ENCODE measurements at regions not wholly inside any gene's neighbourhood (a gene's known extent, or its start where the extent isn't known, plus 50 kb on each side); places are given as distances from the start of the nearest gene placed in this dataset.

GRCh38 chr14:101464310-101464983 lies 96.8 kb upstream of the DIO3 start:
- Histone ChIP-seq H3K4me1 (ENCODE audit: insufficient read depth, low read length) (peaks cover 15% of the 10 kb centered on the region), H3K27ac (ENCODE audit: extremely low read length, insufficient read depth, low read length) (no peak overlapping the region), H3K27me3 (ENCODE audit: control insufficient read depth in 1 of 2, insufficient read depth in 2 of 2, low read length in 2 of 2) (peaks cover 5 to 54% of the 10 kb centered on the region in 2 experiments; a peak in 4 of 5 replicates), H3K79me2 (ENCODE audit: insufficient read depth, low read length) (no peaks in the 10 kb centered on the region), H4K20me1 (ENCODE audit: insufficient read depth, low read length) (no peaks in the 10 kb centered on the region), H3K4me3 (replicated peaks in 1 of 3; ENCODE audit: insufficient read depth in 1 of 3, low read depth in 2 of 3, low read length in 3 of 3) (no peak overlapping the region), H2AFZ (ENCODE audit: low read length) (no peak overlapping the region), H3K36me3 (replicated peaks in 1 of 2; ENCODE audit: control insufficient read depth in 1 of 2, insufficient read depth in 2 of 2, low read length in 2 of 2) (no peaks in the 10 kb centered on the region), H3K4me2 (ENCODE audit: low read depth, low read length) (no peak overlapping the region), H3K9ac (ENCODE audit: insufficient read depth, low read depth, low read length) (no peak overlapping the region), H3K9me3 (ENCODE audit: low read length) (no peaks in the 10 kb centered on the region)
- TF ChIP-seq KDM5A (IDR thresholded peaks at IDR 0.05; ENCODE audit: borderline replicate concordance, low read length) (no peak), GATA4 (IDR thresholded peaks at IDR 0.05; ENCODE audit: borderline replicate concordance, low read depth) (no peak), HDAC6 (IDR thresholded peaks at IDR 0.05; ENCODE audit: low read depth, low read length) (no peak), PRDM4 (CRISPR knock-in tag; IDR thresholded peaks at IDR 0.05; ENCODE audit: borderline replicate concordance) (no peak), ZNF160 (CRISPR knock-in tag; IDR thresholded peaks at IDR 0.05) (no peak), TRIM24 (CRISPR knock-in tag; IDR thresholded peaks at IDR 0.05) (no peak), ZNF280D (CRISPR knock-in tag; IDR thresholded peaks at IDR 0.05) (no peak), ATF5 (CRISPR knock-in tag; IDR thresholded peaks at IDR 0.05; ENCODE audit: low read depth) (no peak), ZHX1 (CRISPR knock-in tag; IDR thresholded peaks at IDR 0.05; ENCODE audit: low read depth) (no peak), ZNF34 (CRISPR knock-in tag; IDR thresholded peaks at IDR 0.05; ENCODE audit: borderline replicate concordance) (no peak), IRF2 (CRISPR knock-in tag; IDR thresholded peaks at IDR 0.05) (no peak), ZNF724P (CRISPR knock-in tag; IDR thresholded peaks at IDR 0.05; ENCODE audit: borderline replicate concordance) (no peak), NR1H2 (CRISPR knock-in tag; IDR thresholded peaks at IDR 0.05; ENCODE audit: borderline replicate concordance, low read depth) (no peak), RCOR2 (CRISPR knock-in tag; IDR thresholded peaks at IDR 0.05) (no peak), EP300 (IDR thresholded peaks at IDR 0.05; ENCODE audit: low read depth in 2 of 2, low read length in 2 of 2) (no peak), EP300 (CRISPR knock-in tag; IDR thresholded peaks at IDR 0.05; ENCODE audit: borderline replicate concordance) (no peak)
- DNase-seq (ENCODE audit: low spot score) = no peak
- 43% methylated on average over 12 of the region's 17 CpGs for WGBS (ENCODE audit: low lambda C conversion rate)
- CTCF ChIA-PET (ENCODE audit: low intra/inter-chr PET ratio, low total read pairs) = no interaction called here
- in situ Hi-C loops (cut with HindIII; ENCODE audit: extremely low pct_ligation_motif_present, low pct_unique_long_range_greater_than_20kb) = no loop called here
- no TSS peak for BruUV-seq (replicated peaks)
- intact Hi-C loops (cut with micrococcal nuclease; ENCODE audit: unreplicated experiment) = no loop called here
- no peak; the same call in 2 of the 3 replicates for ATAC-seq
- FAIRE-seq = no peak
- POLR2A ChIA-PET = no interaction called here
